Stomach (tissue), 4 donors: ENCODE measurements at regions not wholly inside any gene's neighbourhood (a gene's known extent, or its start where the extent isn't known, plus 50 kb on each side); places are given as distances from the start of the nearest gene placed in this dataset.

Experiments used
- EP300 ChIP-seq: sonication (generic); formaldehyde crosslinking; IDR thresholded peaks from one replicate; pipeline ENCODE4 v1.6.1; 2017; ENCODE audit warnings: antibody characterized with exemption
- POLR2A ChIP-seq, 4 donors: fragments of 450-650 bp; IDR thresholded peaks; one replicate each; pipeline ENCODE4 v1.6.1; 2016; ENCODE audit warnings: antibody characterized with exemption in 4 of 4, control low read depth in 2 of 4, mild to moderate bottlenecking in 1 of 4, moderate library complexity in 1 of 4
- POLR2AphosphoS5 ChIP-seq, 3 donors: sonication (generic); formaldehyde crosslinking; IDR thresholded peaks; one replicate each; pipeline ENCODE4 v1.6.1; 2016; ENCODE audit warnings: antibody characterized with exemption in 3 of 3
- TF ChIP-seq, protein P1 (sequence below), 7 experiments: fragments of 450-650 bp in 4 of 7; fragments of 200-600 bp in 3 of 7; sonication (generic) in 3 of 7; IDR thresholded peaks; one replicate each; pipeline ENCODE4 v1.5.1; 2016 to 2019; ENCODE audit warnings: antibody characterized with exemption in 7 of 7, control low read depth in 2 of 7, mild to moderate bottlenecking in 1 of 7

DNA sequence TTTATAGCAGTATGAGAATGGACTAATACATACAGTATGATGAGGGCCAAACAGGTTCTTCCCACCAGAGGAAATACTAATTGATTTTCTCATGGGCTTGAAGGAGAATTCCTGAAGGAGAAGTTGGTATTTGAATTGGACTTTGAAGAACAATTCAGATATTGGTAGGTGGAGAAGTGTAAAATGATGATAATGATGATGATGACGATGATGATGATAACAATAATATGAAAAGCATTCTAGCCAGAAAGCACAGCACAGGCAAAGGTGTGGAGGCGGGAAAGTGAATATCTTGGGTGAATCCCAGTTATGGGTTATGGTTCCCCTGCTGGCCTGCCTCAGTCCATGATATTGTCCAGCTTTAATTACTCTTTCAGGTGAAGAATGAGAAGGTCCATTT lies 562.4 kb upstream of the SALL1 start:
- no peak for TF ChIP-seq POLR2A (IDR thresholded peaks at IDR 0.05)
- TF ChIP-seq, protein P1, sequence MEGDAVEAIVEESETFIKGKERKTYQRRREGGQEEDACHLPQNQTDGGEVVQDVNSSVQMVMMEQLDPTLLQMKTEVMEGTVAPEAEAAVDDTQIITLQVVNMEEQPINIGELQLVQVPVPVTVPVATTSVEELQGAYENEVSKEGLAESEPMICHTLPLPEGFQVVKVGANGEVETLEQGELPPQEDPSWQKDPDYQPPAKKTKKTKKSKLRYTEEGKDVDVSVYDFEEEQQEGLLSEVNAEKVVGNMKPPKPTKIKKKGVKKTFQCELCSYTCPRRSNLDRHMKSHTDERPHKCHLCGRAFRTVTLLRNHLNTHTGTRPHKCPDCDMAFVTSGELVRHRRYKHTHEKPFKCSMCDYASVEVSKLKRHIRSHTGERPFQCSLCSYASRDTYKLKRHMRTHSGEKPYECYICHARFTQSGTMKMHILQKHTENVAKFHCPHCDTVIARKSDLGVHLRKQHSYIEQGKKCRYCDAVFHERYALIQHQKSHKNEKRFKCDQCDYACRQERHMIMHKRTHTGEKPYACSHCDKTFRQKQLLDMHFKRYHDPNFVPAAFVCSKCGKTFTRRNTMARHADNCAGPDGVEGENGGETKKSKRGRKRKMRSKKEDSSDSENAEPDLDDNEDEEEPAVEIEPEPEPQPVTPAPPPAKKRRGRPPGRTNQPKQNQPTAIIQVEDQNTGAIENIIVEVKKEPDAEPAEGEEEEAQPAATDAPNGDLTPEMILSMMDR (IDR thresholded peaks at IDR 0.05) = no peak
- no peak for TF ChIP-seq POLR2AphosphoS5 (IDR thresholded peaks at IDR 0.05)
- no peak for TF ChIP-seq EP300
